ENCODE measurements at regions not wholly inside any gene's neighbourhood (a gene's known extent, or its start where the extent isn't known, plus 50 kb on each side); places are given as distances from the start of the nearest gene placed in this dataset.
"Not testable (repeated sequence)": the region's sequence is repeated elsewhere in the genome, so short reads cannot be mapped to it uniquely, and the experiment has no call there.

DNA sequence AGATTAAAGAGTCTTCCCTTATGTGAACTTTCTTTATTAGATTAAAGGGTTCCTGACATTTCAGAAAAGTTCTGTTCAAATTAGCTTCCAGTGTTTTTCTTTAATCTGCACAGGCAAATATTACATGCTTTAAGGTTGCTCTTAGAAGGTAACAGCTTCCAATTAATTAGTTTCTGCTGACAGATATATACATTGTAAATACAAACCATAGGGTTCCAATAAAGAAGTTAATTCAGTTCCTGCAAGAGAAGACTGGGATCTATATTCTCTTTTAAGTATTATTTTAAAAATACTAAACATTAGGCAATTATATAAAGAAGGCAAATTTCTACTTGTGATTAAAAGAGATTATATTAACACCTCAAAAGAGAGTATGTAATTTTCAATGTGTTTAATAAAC lies 795.7 kb downstream of the MAT2B start:
- TF ChIP-seq GATA1 (IDR thresholded peaks at IDR 0.05; ENCODE audit: low read depth, low read length), result no peak
- no peak for TF ChIP-seq POLR2A (IDR thresholded peaks at IDR 0.05; ENCODE audit: low read length)
- no peak for DNase-seq

- DNase-seq, result no peak
- TF ChIP-seq POLR2A (IDR thresholded peaks at IDR 0.05; ENCODE audit: low read length), result no peak
Measured at GRCh38 chr5:164301708-164302107, 796.3 kb downstream of the MAT2B start.

GRCh38 chr5:164302533-164303235 lies 797.3 kb downstream of the MAT2B start:
- TF ChIP-seq GATA1 (IDR thresholded peaks at IDR 0.05; ENCODE audit: low read depth, low read length) (no peak), POLR2A (IDR thresholded peaks at IDR 0.05; ENCODE audit: low read length) (no peak)
- DNase-seq, result no peak

GRCh38 chr5:164303646-164304215 lies 798.3 kb downstream of the MAT2B start:
- TF ChIP-seq GATA1 (IDR thresholded peaks at IDR 0.05; ENCODE audit: low read depth, low read length), result no peak
- TF ChIP-seq POLR2A (IDR thresholded peaks at IDR 0.05; ENCODE audit: low read length), result no peak
- DNase-seq, result no peak

DNA sequence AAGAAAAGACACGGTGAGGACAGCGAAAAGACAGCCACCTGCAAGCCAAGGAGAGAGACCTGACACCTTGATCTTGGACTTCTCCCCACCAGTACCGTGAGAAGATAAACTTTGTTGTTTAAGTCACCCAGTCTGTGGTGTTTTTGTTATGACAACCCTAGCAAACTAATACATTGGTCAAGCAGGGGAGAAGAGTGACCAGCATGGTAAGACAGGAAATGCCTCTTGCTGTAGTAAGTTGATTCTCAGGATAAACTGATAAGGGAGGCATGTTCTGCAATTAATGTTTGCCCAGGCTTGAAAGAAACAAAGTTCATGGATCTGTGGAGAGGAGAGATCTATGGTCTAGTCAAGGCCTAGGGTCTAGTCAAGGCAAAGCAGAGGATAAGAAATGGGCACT lies 801.2 kb downstream of the MAT2B start:
- DNase-seq, result no peak
- no peak for TF ChIP-seq POLR2A (IDR thresholded peaks at IDR 0.05; ENCODE audit: low read length)
- no peak for TF ChIP-seq GATA1 (IDR thresholded peaks at IDR 0.05; ENCODE audit: low read depth, low read length)

- TF ChIP-seq GATA1 (IDR thresholded peaks at IDR 0.05; ENCODE audit: low read depth, low read length) (no peak), POLR2A (IDR thresholded peaks at IDR 0.05; ENCODE audit: low read length) (no peak)
Measured at GRCh38 chr5:164312801-164313200, 807.4 kb downstream of the MAT2B start.

GRCh38 chr5:164317676-164318075 lies 812.3 kb downstream of the MAT2B start:
- TF ChIP-seq POLR2A (IDR thresholded peaks at IDR 0.05; ENCODE audit: low read length), result no peak
- TF ChIP-seq GATA1 (IDR thresholded peaks at IDR 0.05; ENCODE audit: low read depth, low read length), result no peak
- no peak for DNase-seq

More at GRCh38 chr5:164312801-164313200, 807.4 kb downstream of the MAT2B start:
- DNase-seq, result no peak

GRCh38 chr5:164319161-164319560 lies 813.7 kb downstream of the MAT2B start:
- TF ChIP-seq GATA1 (IDR thresholded peaks at IDR 0.05; ENCODE audit: low read depth, low read length) (no peak), POLR2A (IDR thresholded peaks at IDR 0.05; ENCODE audit: low read length) (no peak)
- DNase-seq, result no peak

- TF ChIP-seq GATA1 (IDR thresholded peaks at IDR 0.05; ENCODE audit: low read depth, low read length) (no peak), POLR2A (IDR thresholded peaks at IDR 0.05; ENCODE audit: low read length) (no peak)
- DNase-seq, result no peak
Measured at GRCh38 chr5:164324239-164324638, 818.8 kb downstream of the MAT2B start.

DNA sequence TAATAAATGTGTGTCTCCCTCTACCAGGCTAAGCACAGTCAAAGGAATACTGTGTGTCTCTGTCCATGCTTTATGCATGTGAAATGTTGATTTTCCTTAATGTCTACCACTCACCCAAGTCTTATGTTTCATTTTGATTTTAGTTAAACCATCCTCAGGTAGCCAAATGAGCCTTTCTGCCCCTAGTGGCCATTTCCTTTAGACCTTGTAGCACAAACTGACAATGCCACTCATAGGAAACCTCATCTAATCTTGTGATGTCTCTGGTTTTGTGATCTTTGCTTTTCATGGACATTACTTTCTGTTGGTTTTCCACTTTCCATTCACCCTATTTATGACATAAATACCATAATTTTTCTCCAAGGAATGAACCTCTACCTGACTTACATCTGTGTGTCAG lies 820.8 kb downstream of the MAT2B start:
- peak; percentile 7 for DNase-seq

DNA sequence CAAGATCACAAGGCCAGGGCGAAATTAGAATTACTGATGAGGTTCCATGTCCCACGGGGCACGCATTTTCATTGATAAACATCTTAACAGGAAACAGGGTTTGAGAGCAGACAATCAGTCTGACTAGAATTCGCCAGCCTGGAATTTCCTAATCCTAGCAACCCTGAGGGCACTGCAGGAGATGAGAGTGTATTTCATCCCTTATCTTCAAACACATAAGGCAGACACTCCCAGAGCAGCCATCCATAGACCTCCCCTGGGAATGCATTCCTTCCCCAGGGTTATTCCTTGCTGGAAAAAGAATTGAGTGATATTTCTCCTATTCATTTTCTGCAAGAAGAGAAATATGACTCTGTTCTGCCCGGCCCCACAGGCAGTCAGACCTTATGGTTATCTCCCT lies 821.7 kb downstream of the MAT2B start:
- not testable (repeated sequence) for DNase-seq

More for the DNA sequence above, 820.8 kb downstream of the MAT2B start:
- TF ChIP-seq GATA1 (IDR thresholded peaks at IDR 0.05; ENCODE audit: low read depth, low read length), result no peak

GRCh38 chr5:164332349-164333196 lies 827.2 kb downstream of the MAT2B start:
- peak in 1 of 2 experiments; percentile 8 for DNase-seq
- TF ChIP-seq POLR2A (IDR thresholded peaks at IDR 0.05; ENCODE audit: low read length) (no peak), GATA1 (IDR thresholded peaks at IDR 0.05; ENCODE audit: low read depth, low read length) (no peak)

GRCh38 chr5:164335837-164336236 lies 830.4 kb downstream of the MAT2B start:
- peak in 1 of 2 experiments; percentile 33 for DNase-seq
- TF ChIP-seq POLR2A (IDR thresholded peaks at IDR 0.05; ENCODE audit: low read length) (no peak), GATA1 (IDR thresholded peaks at IDR 0.05; ENCODE audit: low read depth, low read length) (no peak)

- no peak for DNase-seq
- TF ChIP-seq GATA1 (IDR thresholded peaks at IDR 0.05; ENCODE audit: low read depth, low read length) (no peak), POLR2A (IDR thresholded peaks at IDR 0.05; ENCODE audit: low read length) (no peak)
Measured at GRCh38 chr5:164336276-164336675, 830.9 kb downstream of the MAT2B start.

- no peak for DNase-seq
- TF ChIP-seq POLR2A (IDR thresholded peaks at IDR 0.05; ENCODE audit: low read length) (no peak), GATA1 (IDR thresholded peaks at IDR 0.05; ENCODE audit: low read depth, low read length) (no peak)
Measured at GRCh38 chr5:164336906-164337305, 831.5 kb downstream of the MAT2B start.
